ENCODE measurements at regions not wholly inside any gene's neighbourhood (a gene's known extent, or its start where the extent isn't known, plus 50 kb on each side); places are given as distances from the start of the nearest gene placed in this dataset.

DNA sequence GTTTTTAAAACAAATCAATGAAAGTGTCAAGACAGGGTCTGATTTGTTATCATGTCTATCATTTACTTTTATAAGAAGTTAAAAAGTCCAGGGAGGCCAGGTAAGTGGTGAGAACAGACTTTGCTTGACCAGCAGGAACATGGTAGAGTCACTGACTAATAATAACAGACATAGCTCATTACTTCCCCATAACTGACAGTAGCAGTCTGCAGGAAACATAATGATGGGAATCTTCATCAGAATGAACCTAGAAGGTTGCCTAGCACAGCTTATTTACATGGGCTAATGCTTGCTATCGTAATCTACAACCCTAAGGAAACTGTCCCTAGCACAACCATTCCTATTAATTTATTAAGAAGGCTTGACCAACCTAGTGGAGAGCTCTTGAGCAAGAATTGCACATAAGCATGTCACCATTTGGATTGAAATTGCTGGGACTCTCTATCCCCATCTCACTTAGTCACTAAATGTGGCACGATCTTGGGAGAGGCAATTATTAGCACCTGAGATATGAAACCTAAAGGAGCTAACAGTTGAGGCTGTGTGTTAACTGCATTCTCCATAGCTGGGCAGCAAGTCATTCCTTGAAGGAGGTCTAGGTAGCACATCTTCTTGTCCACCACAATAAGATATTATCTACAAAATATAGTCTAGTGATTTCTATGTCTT, 139.6 kb upstream of the ZBTB20 start:
- H3K27ac ChIP-seq: no peak overlapping the region
- H3K9me3 ChIP-seq (ENCODE audit: low read depth): no peaks in the 10 kb centered on the region
- no peak overlapping the region for H3K4me3 ChIP-seq
- no peak for DNase-seq (ENCODE audit: low read depth in 1 of 2, low spot score in 1 of 2)
- TF ChIP-seq, protein P1, sequence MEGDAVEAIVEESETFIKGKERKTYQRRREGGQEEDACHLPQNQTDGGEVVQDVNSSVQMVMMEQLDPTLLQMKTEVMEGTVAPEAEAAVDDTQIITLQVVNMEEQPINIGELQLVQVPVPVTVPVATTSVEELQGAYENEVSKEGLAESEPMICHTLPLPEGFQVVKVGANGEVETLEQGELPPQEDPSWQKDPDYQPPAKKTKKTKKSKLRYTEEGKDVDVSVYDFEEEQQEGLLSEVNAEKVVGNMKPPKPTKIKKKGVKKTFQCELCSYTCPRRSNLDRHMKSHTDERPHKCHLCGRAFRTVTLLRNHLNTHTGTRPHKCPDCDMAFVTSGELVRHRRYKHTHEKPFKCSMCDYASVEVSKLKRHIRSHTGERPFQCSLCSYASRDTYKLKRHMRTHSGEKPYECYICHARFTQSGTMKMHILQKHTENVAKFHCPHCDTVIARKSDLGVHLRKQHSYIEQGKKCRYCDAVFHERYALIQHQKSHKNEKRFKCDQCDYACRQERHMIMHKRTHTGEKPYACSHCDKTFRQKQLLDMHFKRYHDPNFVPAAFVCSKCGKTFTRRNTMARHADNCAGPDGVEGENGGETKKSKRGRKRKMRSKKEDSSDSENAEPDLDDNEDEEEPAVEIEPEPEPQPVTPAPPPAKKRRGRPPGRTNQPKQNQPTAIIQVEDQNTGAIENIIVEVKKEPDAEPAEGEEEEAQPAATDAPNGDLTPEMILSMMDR (IDR thresholded peaks at IDR 0.05; ENCODE audit: low read depth, low read length): no peak
- H3K36me3 ChIP-seq: no peaks in the 10 kb centered on the region
- H3K27me3 ChIP-seq: no peaks in the 10 kb centered on the region
- H3K4me1 ChIP-seq (ENCODE audit: low read depth): no peaks in the 10 kb centered on the region

DNA sequence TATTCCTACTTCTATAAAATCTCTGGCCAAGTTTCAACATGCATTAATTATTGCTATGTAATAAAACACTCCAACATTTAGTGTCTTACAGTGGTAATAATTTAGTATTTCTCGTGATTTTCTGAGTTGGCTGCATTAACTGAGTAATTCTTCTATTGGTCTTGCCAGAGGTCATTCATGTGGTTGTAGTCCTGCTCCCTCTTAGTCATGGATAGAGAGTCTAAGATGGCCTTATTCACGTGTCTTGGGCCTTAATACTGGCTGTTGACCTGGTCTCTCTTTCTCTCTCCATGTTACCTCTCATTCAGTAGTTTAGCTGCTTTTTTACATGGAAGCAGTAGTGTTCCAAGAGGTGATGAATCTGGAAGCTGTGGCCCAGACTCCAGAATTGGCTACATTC, 140.1 kb upstream of the ZBTB20 start:
- no peaks in the 10 kb centered on the region for H3K36me3 ChIP-seq
- TF ChIP-seq, protein P1 (IDR thresholded peaks at IDR 0.05; ENCODE audit: low read depth, low read length): no peak
- no peak overlapping the region for H3K27ac ChIP-seq
- no peak for DNase-seq (ENCODE audit: low read depth in 1 of 2, low spot score in 1 of 2)
- H3K4me1 ChIP-seq (ENCODE audit: low read depth): no peaks in the 10 kb centered on the region
- H3K27me3 ChIP-seq: no peaks in the 10 kb centered on the region
- no peak overlapping the region for H3K4me3 ChIP-seq
- H3K9me3 ChIP-seq (ENCODE audit: low read depth): no peaks in the 10 kb centered on the region

DNA sequence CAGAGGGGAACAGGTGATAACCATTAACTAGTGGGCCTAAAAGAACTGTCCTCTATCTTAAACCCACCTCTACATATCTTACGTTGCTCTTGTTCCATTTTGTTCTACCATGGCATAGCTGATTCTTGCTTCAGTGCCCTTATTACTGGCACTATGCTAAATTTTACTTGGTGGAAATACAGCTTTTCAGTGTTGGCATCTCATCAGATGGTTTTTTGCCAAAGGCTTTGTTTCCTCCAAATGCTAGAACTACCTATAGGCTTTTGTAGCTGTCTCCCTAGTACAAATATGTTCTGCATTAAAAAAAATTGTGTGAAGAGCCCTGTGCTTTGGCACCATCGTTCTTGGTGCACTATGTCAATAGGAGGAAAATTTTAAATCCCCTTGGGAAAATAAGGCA, 145.0 kb upstream of the ZBTB20 start:
- no peaks in the 10 kb centered on the region for H3K4me1 ChIP-seq (ENCODE audit: low read depth)
- no peaks in the 10 kb centered on the region for H3K27me3 ChIP-seq
- DNase-seq (ENCODE audit: low read depth in 1 of 2, low spot score in 1 of 2): no peak
- TF ChIP-seq, protein P1 (IDR thresholded peaks at IDR 0.05; ENCODE audit: low read depth, low read length): no peak
- no peak overlapping the region for H3K4me3 ChIP-seq
- no peaks in the 10 kb centered on the region for H3K9me3 ChIP-seq (ENCODE audit: low read depth)
- no peak overlapping the region for H3K27ac ChIP-seq
- H3K36me3 ChIP-seq: no peaks in the 10 kb centered on the region

DNA sequence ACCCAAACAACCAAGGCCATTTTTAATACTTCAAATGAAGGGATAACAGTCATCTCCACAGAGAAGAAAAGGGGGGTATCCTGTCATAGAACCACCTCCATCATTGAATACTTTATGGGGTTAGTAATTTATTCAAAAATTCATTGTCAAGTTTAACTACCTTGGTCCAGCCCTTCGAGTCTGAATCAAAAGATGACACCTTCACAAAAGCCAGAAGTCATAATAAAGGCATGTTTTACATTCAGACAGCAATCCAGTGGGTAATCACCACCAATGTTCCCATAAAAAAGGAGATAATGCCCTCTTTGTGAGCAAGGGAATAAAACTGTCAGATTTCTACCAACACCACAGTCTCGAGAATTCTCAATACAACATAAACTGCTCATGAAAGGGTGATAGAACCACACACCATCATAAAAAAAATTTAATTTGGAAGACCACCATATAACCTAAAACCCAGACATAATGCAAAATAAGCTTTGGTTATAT, 145.6 kb upstream of the ZBTB20 start:
- TF ChIP-seq, protein P1 (IDR thresholded peaks at IDR 0.05; ENCODE audit: low read depth, low read length): no peak
- Histone ChIP-seq H3K36me3 (no peaks in the 10 kb centered on the region), H3K9me3 (ENCODE audit: low read depth) (no peaks in the 10 kb centered on the region), H3K4me3 (no peak overlapping the region), H3K4me1 (ENCODE audit: low read depth) (no peaks in the 10 kb centered on the region), H3K27me3 (no peaks in the 10 kb centered on the region), H3K27ac (no peak overlapping the region)
- DNase-seq (ENCODE audit: low read depth in 1 of 2, low spot score in 1 of 2): no peak

DNA sequence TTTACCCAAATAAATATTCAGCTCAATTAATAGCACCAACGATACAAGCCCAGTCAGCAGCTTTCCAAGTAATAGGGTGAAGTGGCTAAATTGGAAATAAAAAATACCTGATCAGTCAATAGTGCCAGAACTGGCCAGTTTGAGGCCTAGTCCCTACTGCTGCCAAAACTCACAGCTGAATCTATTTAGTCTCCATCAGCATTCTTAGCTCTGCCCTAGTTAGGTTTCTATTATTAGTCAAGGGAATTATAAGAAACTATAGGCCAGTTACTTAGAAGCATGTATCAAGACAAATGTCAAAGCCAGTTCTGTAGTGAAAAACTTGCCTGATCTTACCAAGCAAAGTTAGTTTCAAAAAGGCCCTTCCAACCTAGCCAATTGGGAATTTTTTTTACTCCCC, 146.2 kb upstream of the ZBTB20 start:
- TF ChIP-seq, protein P1 (IDR thresholded peaks at IDR 0.05; ENCODE audit: low read depth, low read length): no peak
- no peaks in the 10 kb centered on the region for H3K27me3 ChIP-seq
- no peaks in the 10 kb centered on the region for H3K36me3 ChIP-seq
- H3K9me3 ChIP-seq (ENCODE audit: low read depth): no peaks in the 10 kb centered on the region
- H3K27ac ChIP-seq: no peak overlapping the region
- H3K4me3 ChIP-seq: no peak overlapping the region
- H3K4me1 ChIP-seq (ENCODE audit: low read depth): no peaks in the 10 kb centered on the region
- DNase-seq (ENCODE audit: low read depth in 1 of 2, low spot score in 1 of 2): no peak

Data from cardiac muscle cell (in vitro differentiated cells and primary cell).